Activated CD4-positive, alpha-beta T cell treated with anti-CD3 and anti-CD28 coated beads, Interleukin-2, Interleukin-4, amounts not matched to agents 100 ng/mL and 50 ng/mL, durations not matched to agents 16 hours and 8 hours (primary cell): ENCODE measurements at regions not wholly inside any gene's neighbourhood (a gene's known extent, or its start where the extent isn't known, plus 50 kb on each side); places are given as distances from the start of the nearest gene placed in this dataset.

ENCODE experiments used
- DNase-seq: peaks from one replicate; pipeline ENCODE4 v3.0.0-alpha.2; 2020; ENCODE audit warnings: low spot score

DNA sequence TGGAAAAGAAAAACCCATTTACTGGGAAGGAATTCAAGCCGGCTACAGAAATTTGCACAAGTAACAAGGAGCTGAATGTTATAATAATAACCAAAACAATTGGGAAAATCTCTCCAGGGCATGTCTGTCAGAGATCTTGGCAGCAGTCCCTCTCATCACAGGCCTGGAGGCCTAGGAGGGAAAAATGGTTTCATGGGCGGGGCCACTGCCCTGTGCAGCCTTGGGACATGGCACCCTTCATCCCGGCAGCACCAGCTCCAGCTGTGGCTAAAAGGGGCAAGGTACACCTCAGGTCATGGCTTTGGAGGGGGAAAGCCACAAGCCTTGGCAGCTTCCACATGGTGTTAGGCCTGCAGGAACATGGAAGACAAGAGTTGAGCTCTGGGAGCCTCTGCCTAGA lies 513.1 kb upstream of the CNKSR2 start:
- no peak for DNase-seq

DNA sequence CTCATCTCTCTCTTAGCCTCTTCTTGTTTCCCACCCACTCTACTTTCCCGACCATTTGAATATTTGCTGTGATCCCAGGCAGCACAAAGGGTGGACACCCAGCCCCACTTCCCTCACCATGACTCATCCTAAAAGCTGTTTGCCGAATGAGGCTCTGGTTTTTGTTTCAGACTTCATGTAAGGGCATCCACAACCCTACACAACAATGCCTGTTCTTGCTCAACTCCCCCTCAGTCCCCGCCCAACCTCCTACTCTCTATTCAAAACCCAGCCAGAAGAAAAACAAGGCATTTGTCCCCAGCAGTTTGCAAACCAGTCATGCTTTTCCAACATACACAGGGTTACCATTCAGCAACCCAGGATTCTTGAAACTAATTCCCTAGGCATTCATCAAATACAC lies 516.5 kb upstream of the CNKSR2 start:
- DNase-seq: no peak

DNA sequence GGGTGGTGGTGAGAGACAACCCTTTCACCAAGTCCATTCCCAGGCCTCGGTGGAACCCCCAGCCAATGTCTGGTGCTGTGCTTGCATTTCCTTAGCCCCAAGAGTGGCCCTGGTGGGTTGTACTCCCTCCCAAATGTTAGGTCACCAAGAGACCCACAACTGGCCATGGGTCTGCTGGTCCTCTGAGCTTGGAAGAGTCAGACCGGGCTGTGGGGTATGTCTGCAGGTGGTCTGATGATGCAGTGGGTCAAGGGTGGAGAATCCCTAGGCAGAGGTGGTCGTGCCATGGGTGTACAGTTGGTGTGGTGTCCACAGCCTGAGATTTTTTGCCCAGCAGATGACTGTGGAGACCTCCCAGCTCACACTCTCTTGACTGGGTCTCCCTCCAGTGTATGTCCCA lies 535.7 kb upstream of the CNKSR2 start:
- DNase-seq: no peak

DNA sequence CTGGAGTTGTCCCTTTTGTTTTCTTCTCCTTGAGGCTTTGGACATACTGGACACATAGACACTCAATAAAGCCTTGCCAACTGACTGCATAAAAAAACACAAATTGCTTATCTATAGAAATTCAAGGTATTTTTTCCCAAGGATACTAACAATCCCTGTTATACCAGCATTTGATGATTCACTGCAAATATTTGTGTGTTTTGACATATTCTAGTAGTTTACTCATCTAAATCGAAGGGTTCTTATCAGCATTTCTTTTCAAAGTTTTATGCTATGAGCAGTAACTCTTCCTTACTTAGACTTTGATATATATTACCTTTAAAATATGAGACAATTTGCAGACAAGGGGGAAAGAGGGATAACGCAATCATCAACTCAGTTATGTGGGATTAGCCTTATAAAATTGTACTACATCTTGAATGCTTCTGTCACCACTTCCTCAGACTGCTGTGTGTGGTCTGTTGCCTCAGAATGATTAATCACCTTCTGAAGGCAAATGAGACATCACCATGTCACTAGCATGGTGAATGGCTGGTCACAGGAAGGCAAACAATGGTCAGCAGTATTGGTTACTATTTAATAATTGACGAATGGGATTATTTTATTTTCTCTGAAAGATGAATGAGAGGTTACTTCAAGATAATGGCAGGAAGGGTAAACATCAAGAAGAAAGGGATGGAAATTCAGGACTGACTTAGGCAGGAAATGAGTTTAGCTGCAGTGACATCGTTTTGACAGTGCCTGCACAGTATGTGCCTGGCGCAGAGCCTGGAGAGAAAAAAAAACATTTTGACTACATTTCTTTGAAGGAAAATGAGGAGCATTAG lies 544.3 kb upstream of the CNKSR2 start:
- no peak for DNase-seq

DNA sequence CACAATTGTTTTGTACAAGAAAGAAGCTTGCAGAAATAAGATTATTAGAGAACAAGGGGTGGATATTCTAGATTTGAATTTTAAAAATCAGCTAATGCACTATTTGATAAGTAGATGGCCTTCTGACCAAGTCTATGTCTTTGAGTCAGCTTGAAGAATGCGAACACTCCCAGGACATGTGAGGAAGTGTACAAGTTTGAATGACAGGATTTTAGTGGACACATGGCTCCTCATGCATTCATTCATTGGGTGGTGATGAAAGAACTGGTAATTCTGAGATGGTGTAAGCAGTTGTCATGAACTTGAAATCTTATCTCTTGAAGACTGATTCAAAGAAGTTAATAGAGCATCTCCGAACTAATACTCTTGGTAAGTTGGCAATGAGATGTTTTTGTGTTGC lies 548.2 kb upstream of the CNKSR2 start:
- no peak for DNase-seq

DNA sequence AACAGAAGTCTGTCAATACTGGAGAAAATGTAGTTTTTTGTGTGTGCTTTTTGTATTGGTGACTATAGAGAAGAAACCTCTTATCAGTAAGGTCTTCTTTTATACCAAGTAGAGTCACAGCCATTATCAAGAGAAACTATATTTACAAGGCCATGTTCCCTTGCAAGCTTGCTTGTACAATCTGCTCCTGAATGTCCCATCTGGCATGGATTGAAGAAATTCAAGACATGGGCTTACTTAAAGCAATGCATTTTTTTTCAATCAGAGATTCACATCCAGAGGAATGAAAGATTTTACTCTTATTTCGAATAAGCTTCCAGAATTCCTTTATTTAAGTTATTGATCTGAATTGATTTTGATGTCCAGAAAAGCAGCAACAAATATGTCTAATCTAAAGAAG lies 537.3 kb upstream of the RPS6KA3 start:
- no peak for DNase-seq

DNA sequence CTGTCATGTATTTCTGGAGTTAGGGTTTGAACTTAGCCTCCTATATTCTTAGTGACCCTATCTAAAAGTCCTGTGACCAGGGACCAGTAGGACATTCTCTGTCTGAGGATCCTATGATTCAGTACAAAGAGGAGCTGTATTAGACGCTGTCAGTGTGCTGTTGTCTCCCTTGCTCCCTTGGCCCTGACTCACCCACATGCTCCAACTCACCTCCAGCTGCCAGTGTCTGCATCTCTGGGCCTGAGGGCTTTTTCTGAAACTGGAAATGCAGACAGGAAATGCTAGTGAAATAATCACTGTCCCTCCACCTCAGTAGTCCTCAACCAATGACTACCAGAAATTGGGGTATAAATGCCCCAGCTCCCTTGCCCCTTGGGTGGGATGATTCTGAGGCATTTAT lies 535.3 kb upstream of the RPS6KA3 start:
- no peak for DNase-seq

DNA sequence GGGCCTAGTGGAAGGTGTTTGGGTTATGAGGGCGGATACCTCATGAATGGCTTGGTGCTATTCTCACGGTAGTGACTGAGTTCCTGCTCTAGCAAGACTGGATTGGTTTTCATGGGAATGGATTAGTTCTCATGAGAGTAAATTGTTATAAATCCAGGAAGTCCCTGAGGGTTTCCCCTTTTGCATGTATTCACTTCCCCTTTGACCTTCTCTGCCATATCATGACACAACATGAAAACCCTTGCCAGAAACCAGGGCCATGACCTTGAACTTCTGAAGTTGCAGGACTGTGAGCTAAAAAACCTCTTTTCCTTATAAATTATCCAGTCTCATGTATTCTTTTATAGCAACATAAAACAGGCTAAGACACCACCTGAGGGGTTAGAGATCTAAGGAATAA lies 529.7 kb upstream of the RPS6KA3 start:
- no peak for DNase-seq

DNA sequence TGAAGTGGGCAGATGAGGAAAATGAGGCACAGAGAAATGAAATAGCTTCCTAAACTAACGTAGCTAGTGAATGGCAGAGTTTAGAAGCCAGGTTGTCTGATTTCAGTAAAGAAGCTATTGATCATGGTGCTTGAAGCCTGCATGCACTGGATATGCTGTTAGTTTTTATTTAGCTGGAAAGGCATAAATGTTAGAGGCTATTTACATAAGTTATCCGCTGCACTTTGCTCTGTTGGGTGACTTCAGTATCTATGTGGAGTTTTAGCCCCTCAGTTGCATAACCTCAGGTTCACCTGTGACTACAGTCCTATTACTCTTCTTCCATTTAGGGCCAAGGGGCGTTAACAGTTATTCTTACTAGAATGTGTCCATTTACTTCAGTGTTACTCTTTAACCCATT lies 522.4 kb upstream of the RPS6KA3 start:
- no peak for DNase-seq

DNA sequence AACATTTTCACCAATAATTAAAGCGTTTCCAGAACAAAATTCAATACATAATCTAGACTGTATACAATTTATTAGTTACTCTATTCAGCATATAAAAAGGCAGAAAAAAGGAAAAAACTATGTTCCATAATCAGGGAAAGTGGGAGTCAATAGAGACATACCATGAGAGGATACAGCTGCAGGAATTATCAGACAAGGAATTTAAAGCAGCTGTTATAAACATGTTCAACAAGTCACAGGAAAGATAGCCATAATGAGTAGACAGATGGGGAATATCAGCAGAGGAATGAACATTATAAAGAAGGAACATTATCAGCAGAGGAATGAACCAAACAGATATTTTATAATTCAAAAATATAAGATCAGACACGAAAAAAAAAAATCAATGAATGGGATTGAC lies 500.6 kb upstream of the RPS6KA3 start:
- no peak for DNase-seq

DNA sequence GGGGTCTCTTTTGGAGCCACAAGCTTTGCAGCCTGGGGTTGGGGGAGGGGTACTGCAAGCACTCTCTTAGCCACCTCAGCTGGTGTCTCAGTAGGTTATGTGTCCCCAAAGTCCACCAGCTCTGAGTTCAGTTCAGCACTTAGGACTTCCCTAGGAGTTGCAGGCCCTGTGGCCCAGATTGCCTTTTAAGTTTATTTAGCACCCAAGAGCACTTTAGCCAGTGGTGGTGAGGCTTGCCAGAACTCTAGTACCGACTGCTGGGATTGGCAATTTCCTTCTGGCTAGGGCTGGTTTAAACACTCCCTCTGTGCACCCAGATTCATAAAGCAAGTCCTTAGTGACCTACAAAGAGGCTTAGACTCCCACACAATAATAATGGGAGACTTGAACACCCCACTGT lies 489.9 kb upstream of the RPS6KA3 start:
- DNase-seq: no peak

DNA sequence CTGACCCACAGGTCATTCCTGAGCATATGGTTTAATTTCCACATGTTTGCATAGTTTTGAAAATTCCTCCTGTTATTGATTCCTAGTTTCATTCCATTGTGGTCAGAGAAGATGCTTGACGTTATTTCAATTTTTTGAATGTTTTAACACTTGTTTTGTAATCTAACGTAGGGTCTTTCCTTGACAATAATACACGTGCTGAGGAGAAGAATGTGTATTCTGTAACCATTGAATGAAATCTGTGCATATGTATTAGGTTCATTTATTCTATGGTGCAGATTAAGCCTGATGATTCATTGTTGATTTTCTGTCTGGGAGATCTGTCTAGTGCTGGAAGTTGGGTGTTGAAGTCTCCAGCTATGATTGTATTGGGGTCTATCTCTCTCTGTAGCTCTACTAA lies 486.4 kb upstream of the RPS6KA3 start:
- no peak for DNase-seq

DNA sequence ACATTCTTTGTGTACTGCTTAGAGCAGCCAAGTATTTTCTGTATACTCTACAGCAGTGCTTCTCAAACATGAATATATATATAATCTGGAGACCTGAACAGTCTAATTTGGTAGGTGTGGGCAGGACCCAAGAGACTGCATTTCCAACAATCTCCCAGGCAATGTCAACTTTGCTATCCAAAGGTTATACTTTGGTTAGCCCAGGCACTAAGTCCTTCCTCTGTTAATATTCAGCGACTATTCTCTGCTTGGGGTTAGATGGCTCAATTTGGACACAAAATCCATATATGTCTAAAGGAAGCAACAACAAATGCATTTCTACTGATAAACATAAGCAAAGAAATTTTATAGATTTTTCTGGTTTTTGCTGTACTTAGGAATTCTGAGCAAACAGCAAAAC lies 480.0 kb upstream of the RPS6KA3 start:
- no peak for DNase-seq

DNA sequence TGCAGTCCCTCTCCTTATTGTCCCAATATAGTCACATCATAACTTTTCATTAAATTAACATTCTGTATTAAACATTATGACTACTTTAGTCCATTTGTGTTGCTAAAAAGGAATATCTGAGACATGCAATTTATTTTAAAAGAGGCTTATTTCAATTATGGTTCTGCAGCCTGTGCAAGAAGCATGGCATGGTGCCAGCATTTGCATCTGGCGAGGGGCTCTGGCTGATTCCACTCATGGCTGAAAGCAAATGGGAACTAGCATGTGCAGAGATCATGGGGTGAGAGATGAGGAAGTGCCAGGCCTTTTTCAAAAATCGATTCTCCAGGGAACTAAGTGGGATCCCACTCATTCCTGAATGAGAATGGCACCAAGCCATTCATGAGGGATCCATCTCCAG lies 476.3 kb upstream of the RPS6KA3 start:
- DNase-seq: no peak

DNA sequence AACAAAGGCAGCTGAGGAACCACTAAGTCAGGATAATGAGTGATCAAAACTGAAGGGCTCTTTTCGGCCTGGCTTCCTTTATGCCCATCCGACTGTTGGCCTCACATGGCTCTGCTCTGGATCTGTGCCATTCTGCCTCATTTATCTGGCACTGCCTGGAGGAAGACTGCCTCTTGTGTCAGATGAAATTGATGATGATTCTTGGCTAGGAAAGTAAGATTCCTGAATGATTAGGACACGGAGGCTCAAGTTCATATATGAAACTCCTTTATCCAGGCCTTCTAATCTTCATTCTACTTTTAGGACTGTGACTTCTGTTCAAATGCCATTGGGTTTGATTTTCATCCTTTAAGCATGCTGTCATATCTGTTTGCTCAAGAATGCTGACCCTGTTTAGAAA lies 475.4 kb upstream of the RPS6KA3 start:
- DNase-seq: no peak

DNA sequence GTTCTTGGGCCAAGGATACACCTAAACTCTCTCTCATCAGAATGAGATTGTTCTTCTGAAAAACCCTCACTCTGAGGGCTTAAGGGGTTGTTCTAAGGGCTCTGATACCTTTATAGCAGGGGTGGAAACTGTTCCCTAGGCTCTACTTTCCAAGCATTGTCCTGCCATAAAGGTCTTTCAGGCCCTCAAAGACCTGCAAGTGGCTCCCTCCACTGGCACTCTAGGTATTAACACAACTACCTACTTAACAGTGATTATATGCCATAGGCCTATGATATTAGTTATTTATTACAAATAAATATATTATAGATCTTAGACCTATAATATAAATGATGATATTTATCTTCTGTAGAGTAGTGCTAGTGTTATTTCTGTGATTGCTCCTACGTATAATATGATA lies 473.7 kb upstream of the RPS6KA3 start:
- DNase-seq: no peak

DNA sequence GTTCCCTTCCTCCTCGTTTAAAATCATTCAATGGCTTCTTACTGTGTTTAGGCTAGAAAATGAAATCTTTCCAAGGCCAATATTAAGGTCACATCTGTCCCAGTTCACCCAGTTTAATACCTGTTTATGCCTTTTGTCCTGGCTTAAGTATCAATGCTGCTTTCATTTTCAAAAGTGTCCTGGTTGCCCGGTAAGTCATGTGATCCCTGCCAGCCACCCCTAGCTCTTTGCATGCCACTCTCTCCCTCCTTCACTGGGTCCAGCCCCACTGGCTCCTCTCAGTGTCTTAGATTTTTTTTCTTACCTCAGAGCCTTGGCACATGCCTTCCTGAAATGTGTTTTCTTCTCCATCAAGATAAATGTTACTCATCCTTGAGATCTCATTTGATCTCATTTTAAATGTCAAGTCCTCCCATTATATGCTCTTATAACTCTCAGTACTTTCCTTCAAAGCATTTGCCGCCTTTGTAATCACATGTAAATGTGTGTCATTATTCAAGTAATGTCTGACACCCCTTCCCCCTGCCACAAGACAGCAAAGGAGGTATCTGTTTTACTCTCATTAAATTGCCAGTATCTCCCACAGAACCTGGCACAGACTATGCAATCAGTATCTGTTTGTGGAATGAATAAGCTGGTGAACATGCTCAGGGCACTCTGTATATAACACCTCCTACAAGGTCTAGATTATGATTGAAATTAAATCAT lies 472.5 kb upstream of the RPS6KA3 start:
- no peak for DNase-seq

DNA sequence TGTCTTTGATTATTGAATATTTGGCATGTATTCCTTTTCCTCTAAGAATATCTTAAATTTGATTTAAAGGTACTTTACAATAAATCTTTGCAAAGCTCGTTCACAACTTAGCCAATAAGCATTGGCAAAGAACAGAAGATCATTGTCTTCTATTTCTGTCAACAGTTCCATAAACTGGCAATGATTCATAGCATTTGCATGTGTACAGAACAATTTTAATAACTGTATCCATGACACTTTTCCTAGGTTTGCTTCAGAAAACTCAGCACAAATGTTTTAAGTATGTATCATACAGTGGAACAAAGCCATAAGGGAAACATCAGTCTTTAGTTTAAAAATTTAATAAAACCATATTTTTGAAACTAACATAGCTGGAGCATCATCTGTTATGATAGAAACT lies 462.7 kb upstream of the RPS6KA3 start:
- no peak for DNase-seq

DNA sequence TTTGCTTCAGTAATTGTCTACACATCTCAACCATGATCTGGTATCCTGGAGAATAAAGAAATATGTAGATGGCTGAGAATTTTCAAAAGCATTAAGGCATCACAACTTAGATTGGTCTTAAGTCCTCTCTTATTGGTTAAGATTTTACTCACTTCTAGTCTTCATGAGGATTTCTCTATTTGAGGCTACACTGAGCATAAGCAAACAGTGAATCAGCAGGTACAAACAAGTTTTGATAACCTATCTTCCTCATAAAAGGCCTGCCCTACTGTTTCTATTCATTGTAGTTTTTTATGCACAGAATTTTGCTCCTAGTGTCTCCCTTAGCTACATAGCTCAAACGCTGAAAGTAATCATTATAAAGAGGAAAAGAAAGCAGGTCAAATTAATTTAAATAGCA lies 460.7 kb upstream of the RPS6KA3 start:
- DNase-seq: no peak

DNA sequence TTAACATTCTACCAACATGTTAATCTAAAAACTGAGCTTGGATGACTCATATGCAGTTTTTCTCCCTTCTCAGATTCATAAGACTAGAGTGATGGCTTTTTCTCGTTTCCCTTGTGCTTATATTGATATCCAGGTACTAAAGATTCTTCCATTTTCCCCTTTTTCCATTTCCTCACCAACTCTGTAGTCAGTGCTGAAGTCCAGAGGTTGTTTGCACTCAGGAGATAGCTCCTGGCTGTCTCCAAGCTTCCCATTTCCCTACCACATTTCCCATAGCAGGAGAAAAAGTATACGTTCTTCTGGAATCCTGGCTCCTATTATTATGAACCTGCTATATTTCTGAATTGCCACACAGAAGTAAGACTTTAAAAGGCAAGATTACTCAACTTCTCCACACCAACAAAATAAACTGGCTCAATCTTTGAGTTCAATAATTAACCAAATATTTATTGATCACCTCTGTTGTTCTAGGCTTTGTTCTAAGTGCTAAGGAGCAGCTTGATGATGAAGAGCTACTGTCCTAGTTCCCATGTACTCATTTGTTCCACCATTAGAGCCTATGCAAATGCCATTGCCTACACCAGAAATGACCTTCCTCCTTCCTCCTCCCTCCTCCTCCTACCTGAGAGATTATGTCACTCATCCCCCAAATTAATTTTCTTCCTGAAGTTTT lies 454.4 kb upstream of the RPS6KA3 start:
- DNase-seq: no peak

DNA sequence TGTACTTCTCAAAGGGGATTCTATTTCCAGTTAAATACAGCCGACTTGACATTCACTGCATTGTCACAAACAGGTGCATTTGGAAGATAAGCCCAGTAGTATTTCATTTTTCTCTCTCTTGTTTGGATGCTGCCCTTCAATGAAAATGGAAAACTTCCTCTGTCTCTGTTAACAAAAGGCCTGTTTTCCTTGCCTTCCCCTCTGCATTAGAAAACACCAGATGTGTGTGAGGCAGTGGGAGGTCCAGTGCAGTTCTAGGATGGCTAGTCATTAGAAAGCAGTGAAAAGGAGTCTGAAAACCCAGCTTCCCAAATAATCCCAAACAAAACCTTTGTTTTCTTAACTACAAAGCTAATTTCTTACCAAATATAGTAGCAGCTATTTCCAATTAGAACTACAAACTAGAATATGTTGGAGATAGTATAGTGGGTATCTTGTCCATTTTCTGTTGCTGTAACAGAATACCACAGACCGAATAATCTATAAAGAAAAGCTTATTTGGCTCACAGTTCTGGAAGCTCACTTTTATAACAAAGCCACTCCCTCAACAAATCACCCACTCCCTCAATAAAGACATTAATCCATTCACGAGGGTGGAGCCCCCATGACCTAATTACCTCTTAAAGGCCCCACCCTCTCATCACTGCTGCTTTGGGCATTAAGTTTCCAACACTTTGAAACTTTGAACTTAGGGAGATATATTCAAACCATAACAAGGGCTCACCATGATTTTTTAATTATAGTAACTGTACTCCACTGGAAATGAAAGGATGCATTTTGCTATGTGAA lies 452.1 kb upstream of the RPS6KA3 start:
- DNase-seq: no peak

DNA sequence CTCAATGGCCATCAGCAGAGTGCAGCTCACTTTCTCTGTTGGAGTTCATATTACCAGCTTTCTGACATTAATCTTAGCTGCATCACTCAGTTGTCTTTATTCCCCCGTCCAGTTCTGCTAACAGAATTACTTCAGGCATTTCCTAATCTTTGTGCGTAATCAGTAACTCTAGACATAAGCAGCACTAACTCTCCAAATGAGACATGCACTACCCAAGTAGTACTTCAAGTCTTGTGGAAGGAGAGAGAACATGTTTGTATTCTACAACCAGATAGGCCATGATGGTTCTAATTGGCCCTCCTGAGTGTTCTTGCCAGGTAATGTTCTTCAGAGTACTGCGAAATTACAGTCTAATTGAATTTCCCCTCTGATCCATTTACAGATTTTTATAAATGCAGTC lies 448.5 kb upstream of the RPS6KA3 start:
- DNase-seq: no peak

DNA sequence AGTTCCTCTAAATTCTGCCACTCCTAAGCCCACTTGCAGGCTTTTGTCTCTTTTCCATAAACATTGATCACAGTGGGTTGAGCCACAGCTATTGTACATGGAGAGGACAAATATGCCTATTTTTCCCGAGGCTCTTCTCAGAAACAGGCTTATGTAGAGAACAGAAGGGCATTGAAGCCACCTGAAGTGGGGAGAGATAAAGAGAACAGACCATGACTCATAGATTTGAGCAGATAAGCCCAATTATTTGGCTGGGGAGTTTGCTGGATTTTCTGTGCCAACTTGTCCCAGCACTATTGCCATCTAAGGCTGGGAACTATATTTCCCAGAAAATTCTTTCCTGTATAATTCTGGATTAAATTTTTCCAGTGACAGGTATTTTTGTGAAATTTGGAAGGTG lies 446.1 kb upstream of the RPS6KA3 start:
- no peak for DNase-seq
